Liver (tissue), 8 donors: ENCODE measurements at regions not wholly inside any gene's neighbourhood (a gene's known extent, or its start where the extent isn't known, plus 50 kb on each side); places are given as distances from the start of the nearest gene placed in this dataset.

Source experiments
- DNase-seq: peaks from one replicate; pipeline ENCODE4 v3.0.0-alpha.2; 2017; ENCODE audit warnings: low spot score
- H3K27ac ChIP-seq, 2 donors: one replicate each; pipeline ENCODE4 v1.7.0; 2013; ENCODE audit warnings: inconsistent platforms in 2 of 2, low read length in 2 of 2, control low read depth in 1 of 2, low read depth in 1 of 2, mild to moderate bottlenecking in 1 of 2
- H3K27me3 ChIP-seq, 4 donors: one replicate each; pipeline versions ENCODE4 v1.6.1 to v1.7.0; 2013; ENCODE audit warnings: low read length in 3 of 4, inconsistent platforms in 1 of 4, mild to moderate bottlenecking in 1 of 4, moderate library complexity in 1 of 4; ENCODE audit not compliant: control insufficient read depth in 4 of 4, insufficient read depth in 4 of 4
- H3K36me3 ChIP-seq, 4 donors: one replicate each; pipeline versions ENCODE4 v1.6.1 to v1.7.0; 2013; ENCODE audit warnings: low read length in 3 of 4, mild to moderate bottlenecking in 3 of 4, low read depth in 1 of 4, moderate library complexity in 1 of 4; ENCODE audit not compliant: control insufficient read depth in 4 of 4, insufficient read depth in 3 of 4
- H3K4me1 ChIP-seq, 4 donors: one replicate each; pipeline versions ENCODE4 v1.6.1 to v1.7.0; 2013; ENCODE audit warnings: low read length in 3 of 4, mild to moderate bottlenecking in 3 of 4, moderate library complexity in 1 of 4; ENCODE audit not compliant: control insufficient read depth in 4 of 4, insufficient read depth in 4 of 4
- H3K4me3 ChIP-seq, 3 donors: one replicate each; pipeline versions ENCODE4 v1.6.1 to v1.7.0; 2013; ENCODE audit warnings: low read length in 3 of 3, control low read depth in 1 of 3, low read depth in 1 of 3, mild to moderate bottlenecking in 1 of 3
- H3K9ac ChIP-seq, 2 donors: one replicate each; pipeline ENCODE4 v1.7.0; 2013; ENCODE audit warnings: low read length in 2 of 2, mild to moderate bottlenecking in 2 of 2, moderate library complexity in 2 of 2, control low read depth in 1 of 2, low read depth in 1 of 2
- H3K9me3 ChIP-seq, 4 donors: one replicate each; pipeline versions ENCODE4 v1.6.1 to v1.7.0; 2013; ENCODE audit warnings: low read length in 3 of 4; ENCODE audit not compliant: control insufficient read depth in 4 of 4
- EGR1 ChIP-seq, 2 donors: IDR thresholded peaks; 2 replicates each; pipeline ENCODE4 v1.6.1; 2016 to 2018; ENCODE audit warnings: antibody characterized with exemption in 2 of 2, low read depth in 2 of 2
- FOXA1 ChIP-seq: IDR thresholded peaks from 2 replicates; pipeline ENCODE4 v1.6.1; 2016; ENCODE audit warnings: antibody characterized with exemption
- FOXA2 ChIP-seq: IDR thresholded peaks from 2 replicates; pipeline ENCODE4 v1.6.1; 2016; ENCODE audit warnings: antibody characterized with exemption
- JUND ChIP-seq, 2 donors: IDR thresholded peaks; 2 replicates each; pipeline ENCODE4 v1.6.1; 2016; ENCODE audit warnings: antibody characterized with exemption in 2 of 2
- NR2F2 ChIP-seq: IDR thresholded peaks from 2 replicates; pipeline ENCODE4 v1.6.1; 2016; ENCODE audit warnings: antibody characterized with exemption
- RAD21 ChIP-seq, 2 donors: IDR thresholded peaks; 2 replicates each; pipeline ENCODE4 v1.6.1; 2016; ENCODE audit warnings: antibody characterized with exemption in 2 of 2, mild to moderate bottlenecking in 2 of 2
- RXRA ChIP-seq, 2 donors: IDR thresholded peaks; 2 replicates each; pipeline ENCODE4 v1.6.1; 2017 to 2018; ENCODE audit warnings: antibody characterized with exemption in 2 of 2, mild to moderate bottlenecking in 1 of 2
- SP1 ChIP-seq: IDR thresholded peaks from 2 replicates; pipeline ENCODE4 v1.6.1; 2018; ENCODE audit warnings: antibody characterized with exemption, mild to moderate bottlenecking
- TAF1 ChIP-seq: conservative IDR thresholded peaks from 2 replicates; pipeline ENCODE4 v1.6.1; 2016; ENCODE audit warnings: antibody characterized with exemption, mild to moderate bottlenecking
- YY1 ChIP-seq: IDR thresholded peaks from 2 replicates; pipeline ENCODE4 v1.6.1; 2016; ENCODE audit warnings: antibody characterized with exemption, mild to moderate bottlenecking
- WGBS: extraction: QIAGEN DNeasy Blood & Tissue Kit; methylation state at CpG from one replicate; pipeline ENCODE4 v1.1.7; 2013; 5-methylcytosine and 5-hydroxymethylcytosine counted together
- TF ChIP-seq, protein P1 (sequence below): fragments of 150-350 bp; IDR thresholded peaks from 2 replicates; pipeline ENCODE4 v1.5.1; 2017; ENCODE audit warnings: improper control_type of control experiment, low read depth, low read length; ENCODE audit not compliant: missing input control
- TF ChIP-seq, protein P2 (sequence below): IDR thresholded peaks from 2 replicates; pipeline ENCODE4 v1.6.1; 2016; ENCODE audit warnings: antibody characterized with exemption
- TF ChIP-seq, protein P3 (sequence below): IDR thresholded peaks from 2 replicates; pipeline ENCODE4 v1.6.1; 2016; ENCODE audit warnings: antibody characterized with exemption
- TF ChIP-seq, protein P4 (sequence below): IDR thresholded peaks from 2 replicates; pipeline ENCODE4 v1.6.1; 2016; ENCODE audit warnings: antibody characterized with exemption
- donor health status: healthy.
- donor health status: healthy.
- donor health status: healthy.
- donor health status: healthy.
- donor health status: healthy.

DNA sequence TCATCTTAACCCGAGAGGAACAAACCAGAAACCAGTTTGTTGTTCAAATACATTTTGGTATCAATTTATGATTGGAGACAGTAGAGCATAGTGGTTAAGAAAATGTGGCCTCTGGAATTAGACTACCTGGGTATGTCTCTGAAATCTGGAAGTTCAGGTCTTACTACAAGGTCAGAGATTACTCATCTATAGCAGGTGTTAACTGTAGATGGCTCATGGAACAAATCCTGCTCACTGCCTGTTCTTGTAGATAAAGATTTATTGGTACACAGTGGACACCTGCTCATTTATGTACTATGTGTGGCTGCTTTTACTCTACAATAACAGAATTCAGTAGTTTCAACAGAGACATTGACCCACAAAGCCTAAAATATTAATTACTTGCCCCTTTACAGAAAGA is 413.3 kb downstream of the CNTN6 start:
- H3K27ac ChIP-seq = no peak overlapping the region
- H3K36me3 ChIP-seq = no peaks in the 10 kb centered on the region
- H3K4me3 ChIP-seq = no peak overlapping the region
- WGBS = 24% methylated on average over 1 of the region's 1 CpG
- no peaks in the 10 kb centered on the region for H3K9me3 ChIP-seq
- TF ChIP-seq RXRA (IDR thresholded peaks at IDR 0.05) = no peak
- TF ChIP-seq, protein P1, sequence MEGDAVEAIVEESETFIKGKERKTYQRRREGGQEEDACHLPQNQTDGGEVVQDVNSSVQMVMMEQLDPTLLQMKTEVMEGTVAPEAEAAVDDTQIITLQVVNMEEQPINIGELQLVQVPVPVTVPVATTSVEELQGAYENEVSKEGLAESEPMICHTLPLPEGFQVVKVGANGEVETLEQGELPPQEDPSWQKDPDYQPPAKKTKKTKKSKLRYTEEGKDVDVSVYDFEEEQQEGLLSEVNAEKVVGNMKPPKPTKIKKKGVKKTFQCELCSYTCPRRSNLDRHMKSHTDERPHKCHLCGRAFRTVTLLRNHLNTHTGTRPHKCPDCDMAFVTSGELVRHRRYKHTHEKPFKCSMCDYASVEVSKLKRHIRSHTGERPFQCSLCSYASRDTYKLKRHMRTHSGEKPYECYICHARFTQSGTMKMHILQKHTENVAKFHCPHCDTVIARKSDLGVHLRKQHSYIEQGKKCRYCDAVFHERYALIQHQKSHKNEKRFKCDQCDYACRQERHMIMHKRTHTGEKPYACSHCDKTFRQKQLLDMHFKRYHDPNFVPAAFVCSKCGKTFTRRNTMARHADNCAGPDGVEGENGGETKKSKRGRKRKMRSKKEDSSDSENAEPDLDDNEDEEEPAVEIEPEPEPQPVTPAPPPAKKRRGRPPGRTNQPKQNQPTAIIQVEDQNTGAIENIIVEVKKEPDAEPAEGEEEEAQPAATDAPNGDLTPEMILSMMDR = no peak
- no peak for DNase-seq
- H3K4me1 ChIP-seq = no peaks in the 10 kb centered on the region
- no peaks in the 10 kb centered on the region for H3K27me3 ChIP-seq
- no peak overlapping the region for H3K9ac ChIP-seq

DNA sequence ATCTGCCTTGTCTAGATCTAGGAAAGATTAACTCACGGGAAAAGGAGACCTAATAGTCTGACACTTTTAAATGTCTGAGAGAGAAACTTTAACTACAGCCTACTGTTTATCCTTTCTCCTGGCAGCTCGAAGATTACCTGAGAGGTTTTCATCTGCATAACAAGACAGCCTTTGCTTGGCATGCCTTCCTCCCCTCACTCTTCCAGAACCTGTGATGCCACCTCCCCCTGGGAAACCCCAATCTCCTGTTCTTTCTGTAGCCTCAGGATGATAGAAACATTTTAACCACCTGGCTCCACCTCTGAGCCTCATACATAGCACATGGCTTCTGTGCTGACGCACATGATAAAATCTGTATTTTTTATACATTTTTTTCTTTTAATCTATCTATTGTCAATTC is 420.8 kb downstream of the CNTN6 start:
- no peaks in the 10 kb centered on the region for H3K36me3 ChIP-seq
- H3K27me3 ChIP-seq = no peaks in the 10 kb centered on the region
- no peak overlapping the region for H3K9ac ChIP-seq
- no peak overlapping the region for H3K27ac ChIP-seq
- 45% methylated on average over 3 of the region's 3 CpGs for WGBS
- no peaks in the 10 kb centered on the region for H3K4me1 ChIP-seq
- no peak for DNase-seq
- no peak overlapping the region for H3K4me3 ChIP-seq
- H3K9me3 ChIP-seq = no peaks in the 10 kb centered on the region
- TF ChIP-seq SP1 (no peak), EGR1 (IDR thresholded peaks at IDR 0.05; ENCODE audit: low read depth in 2 of 2) (no peak), YY1 (no peak), NR2F2 (no peak), RAD21 (IDR thresholded peaks at IDR 0.05) (no peak), JUND (IDR thresholded peaks at IDR 0.05) (no peak), FOXA2 (no peak), TAF1 (no peak), FOXA1 (no peak)
- TF ChIP-seq, protein P2, sequence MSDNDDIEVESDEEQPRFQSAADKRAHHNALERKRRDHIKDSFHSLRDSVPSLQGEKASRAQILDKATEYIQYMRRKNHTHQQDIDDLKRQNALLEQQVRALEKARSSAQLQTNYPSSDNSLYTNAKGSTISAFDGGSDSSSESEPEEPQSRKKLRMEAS = no peak
- TF ChIP-seq, protein P1 = no peak
- TF ChIP-seq, protein P3, sequence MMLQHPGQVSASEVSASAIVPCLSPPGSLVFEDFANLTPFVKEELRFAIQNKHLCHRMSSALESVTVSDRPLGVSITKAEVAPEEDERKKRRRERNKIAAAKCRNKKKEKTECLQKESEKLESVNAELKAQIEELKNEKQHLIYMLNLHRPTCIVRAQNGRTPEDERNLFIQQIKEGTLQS = no peak
- TF ChIP-seq, protein P4, sequence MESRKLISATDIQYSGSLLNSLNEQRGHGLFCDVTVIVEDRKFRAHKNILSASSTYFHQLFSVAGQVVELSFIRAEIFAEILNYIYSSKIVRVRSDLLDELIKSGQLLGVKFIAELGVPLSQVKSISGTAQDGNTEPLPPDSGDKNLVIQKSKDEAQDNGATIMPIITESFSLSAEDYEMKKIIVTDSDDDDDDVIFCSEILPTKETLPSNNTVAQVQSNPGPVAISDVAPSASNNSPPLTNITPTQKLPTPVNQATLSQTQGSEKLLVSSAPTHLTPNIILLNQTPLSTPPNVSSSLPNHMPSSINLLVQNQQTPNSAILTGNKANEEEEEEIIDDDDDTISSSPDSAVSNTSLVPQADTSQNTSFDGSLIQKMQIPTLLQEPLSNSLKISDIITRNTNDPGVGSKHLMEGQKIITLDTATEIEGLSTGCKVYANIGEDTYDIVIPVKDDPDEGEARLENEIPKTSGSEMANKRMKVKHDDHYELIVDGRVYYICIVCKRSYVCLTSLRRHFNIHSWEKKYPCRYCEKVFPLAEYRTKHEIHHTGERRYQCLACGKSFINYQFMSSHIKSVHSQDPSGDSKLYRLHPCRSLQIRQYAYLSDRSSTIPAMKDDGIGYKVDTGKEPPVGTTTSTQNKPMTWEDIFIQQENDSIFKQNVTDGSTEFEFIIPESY = no peak
